Smooth muscle cell (in vitro differentiated cells): ENCODE measurements at regions not wholly inside any gene's neighbourhood (a gene's known extent, or its start where the extent isn't known, plus 50 kb on each side); places are given as distances from the start of the nearest gene placed in this dataset.

Experiments
- DNase-seq: peaks from one replicate; lab custom pipeline; 2025; ENCODE audit not compliant: unreplicated experiment; lab: John Stamatoyannopoulos, UW
- H2AFZ ChIP-seq: fragments of 200-600 bp; sonication (generic); 2 replicates; pipeline ENCODE4 v1.6.0; 2016; ENCODE audit warnings: antibody characterized with exemption, low read depth, mild to moderate bottlenecking
- H3F3A ChIP-seq: fragments of 200-600 bp; sonication (generic); 2 replicates; pipeline ENCODE4 v1.6.0; 2017; ENCODE audit warnings: antibody characterized with exemption, low read depth
- H3K27ac ChIP-seq: fragments of 200-600 bp; sonication (generic); 2 replicates; pipeline ENCODE4 v1.5.1; 2016; ENCODE audit warnings: low read depth, mild to moderate bottlenecking
- H3K27me3 ChIP-seq: fragments of 200-600 bp; sonication (generic); 2 replicates; pipeline ENCODE4 v1.6.1; 2016; ENCODE audit warnings: low read depth, mild to moderate bottlenecking
- H3K36me3 ChIP-seq: fragments of 200-600 bp; sonication (generic); 2 replicates; pipeline ENCODE4 v1.5.1; 2016; ENCODE audit warnings: low read depth
- H3K4me1 ChIP-seq: fragments of 200-600 bp; sonication (generic); 2 replicates; pipeline ENCODE4 v1.5.1; 2016; ENCODE audit warnings: low read depth
- H3K4me2 ChIP-seq: fragments of 200-600 bp; sonication (generic); 2 replicates; pipeline ENCODE4 v1.6.0; 2016; ENCODE audit warnings: mild to moderate bottlenecking
- H3K4me3 ChIP-seq: fragments of 200-600 bp; sonication (generic); 2 replicates; pipeline ENCODE4 v1.5.1; 2016; ENCODE audit warnings: mild to moderate bottlenecking
- H3K79me2 ChIP-seq: fragments of 200-600 bp; sonication (generic); 2 replicates; pipeline ENCODE4 v1.6.0; 2016; ENCODE audit warnings: low read depth, mild to moderate bottlenecking
- H3K9ac ChIP-seq: fragments of 200-600 bp; sonication (generic); 2 replicates; pipeline ENCODE4 v1.6.0; 2016; ENCODE audit warnings: low read depth
- H3K9me3 ChIP-seq: fragments of 200-600 bp; sonication (generic); replicated peaks from 2 replicates; pipeline ENCODE4 v1.5.1; 2016; ENCODE audit warnings: low read depth
- H4K20me1 ChIP-seq: fragments of 200-600 bp; sonication (generic); 2 replicates; pipeline ENCODE4 v1.6.0; 2016; ENCODE audit warnings: low read depth
- CTCF ChIP-seq: fragments of 200-600 bp; sonication (generic); IDR thresholded peaks from 2 replicates; pipeline ENCODE4 v1.5.1; 2017; ENCODE audit warnings: borderline replicate concordance, mild to moderate bottlenecking, antibody characterized with exemption; ENCODE audit not compliant: insufficient read depth, poor library complexity, severe bottlenecking
- WGBS: methylation state at CpG from one replicate; pipeline ENCODE4 v1.1.7; 2016; ENCODE audit warnings: low lambda C conversion rate; 5-methylcytosine and 5-hydroxymethylcytosine counted together

- DNase-seq = no peak
- Histone ChIP-seq H3K36me3 (no peaks in the 10 kb centered on the region), H3F3A (no peaks in the 10 kb centered on the region), H3K27ac (no peak overlapping the region), H4K20me1 (no peaks in the 10 kb centered on the region), H3K4me1 (no peaks in the 10 kb centered on the region), H3K9me3 (no peaks in the 10 kb centered on the region), H3K27me3 (no peaks in the 10 kb centered on the region), H2AFZ (no peak overlapping the region), H3K4me2 (no peak overlapping the region), H3K79me2 (no peaks in the 10 kb centered on the region), H3K9ac (no peak overlapping the region), H3K4me3 (no peak overlapping the region)
- WGBS = 82% methylated on average over 1 of the region's 1 CpG
- no peak for TF ChIP-seq CTCF
Observed at GRCh38 chr1:188295157-188295556, 1466.4 kb downstream of the PLA2G4A start.

- H3F3A ChIP-seq = no peaks in the 10 kb centered on the region
- no peaks in the 10 kb centered on the region for H3K79me2 ChIP-seq
- H3K27ac ChIP-seq = no peak overlapping the region
- H3K4me2 ChIP-seq = no peak overlapping the region
- TF ChIP-seq CTCF = no peak
- H4K20me1 ChIP-seq = no peaks in the 10 kb centered on the region
- no peak for DNase-seq
- no peaks in the 10 kb centered on the region for H3K36me3 ChIP-seq
- H3K9ac ChIP-seq = no peak overlapping the region
- WGBS = 91% methylated on average over 5 of the region's 5 CpGs
- H3K4me3 ChIP-seq = no peak overlapping the region
- H3K9me3 ChIP-seq = no peaks in the 10 kb centered on the region
- H2AFZ ChIP-seq = no peak overlapping the region
- no peaks in the 10 kb centered on the region for H3K4me1 ChIP-seq
- H3K27me3 ChIP-seq = no peaks in the 10 kb centered on the region
Observed at GRCh38 chr1:188302746-188303145, 1474.0 kb downstream of the PLA2G4A start.

- Histone ChIP-seq H3K9ac (no peak overlapping the region), H3K27ac (no peak overlapping the region), H3F3A (no peaks in the 10 kb centered on the region), H2AFZ (no peak overlapping the region), H3K4me2 (no peak overlapping the region), H3K27me3 (no peaks in the 10 kb centered on the region), H3K9me3 (no peaks in the 10 kb centered on the region), H3K4me3 (no peak overlapping the region), H3K4me1 (no peaks in the 10 kb centered on the region), H3K36me3 (no peaks in the 10 kb centered on the region), H4K20me1 (no peaks in the 10 kb centered on the region), H3K79me2 (no peaks in the 10 kb centered on the region)
- no peak for DNase-seq
- no peak for TF ChIP-seq CTCF
Observed at GRCh38 chr1:188314557-188315137, 1485.9 kb downstream of the PLA2G4A start.

- Histone ChIP-seq H3K27me3 (no peaks in the 10 kb centered on the region), H2AFZ (no peak overlapping the region), H3K4me2 (no peak overlapping the region), H3K79me2 (no peaks in the 10 kb centered on the region), H3K9ac (no peak overlapping the region), H4K20me1 (no peaks in the 10 kb centered on the region), H3K4me3 (no peak overlapping the region), H3K27ac (no peak overlapping the region), H3K36me3 (no peaks in the 10 kb centered on the region), H3K9me3 (no peaks in the 10 kb centered on the region), H3F3A (no peaks in the 10 kb centered on the region), H3K4me1 (no peaks in the 10 kb centered on the region)
- DNase-seq = no peak
- TF ChIP-seq CTCF = no peak
Observed at GRCh38 chr1:188317894-188318293, 1489.1 kb downstream of the PLA2G4A start.
